H9 (cell line): ENCODE measurements at regions not wholly inside any gene's neighbourhood (a gene's known extent, or its start where the extent isn't known, plus 50 kb on each side); places are given as distances from the start of the nearest gene placed in this dataset.
"Not testable (repeated sequence)": the region's sequence is repeated elsewhere in the genome, so short reads cannot be mapped to it uniquely, and the experiment has no call there.

Source experiments
- DNase-seq: peaks from one replicate; pipeline ENCODE4 v3.0.0-alpha.2; 2017
- H2AFZ ChIP-seq: one replicate; pipeline ENCODE4 v1.6.1; 2013; ENCODE audit warnings: mild to moderate bottlenecking, low read length, control low read depth, moderate library complexity
- H2AK5ac ChIP-seq: 2 replicates; pipeline ENCODE4 v1.6.1; 2013; ENCODE audit warnings: low read length, control low read depth, mixed read lengths; ENCODE audit not compliant: insufficient read length
- H2BK120ac ChIP-seq: one replicate; pipeline ENCODE4 v1.6.1; 2013; ENCODE audit warnings: low read depth, mild to moderate bottlenecking, low read length, control low read depth, inconsistent platforms; ENCODE audit not compliant: poor library complexity, severe bottlenecking
- H2BK12ac ChIP-seq: 2 replicates; pipeline ENCODE4 v1.6.1; 2013; ENCODE audit warnings: low read length, control low read depth, mixed read lengths, low read depth; ENCODE audit not compliant: insufficient read length
- H2BK15ac ChIP-seq: 2 replicates; pipeline ENCODE4 v1.6.1; 2013; ENCODE audit warnings: low read depth, low read length, control low read depth
- H2BK20ac ChIP-seq: one replicate; pipeline ENCODE4 v1.6.1; 2013; ENCODE audit warnings: low read depth, mild to moderate bottlenecking, low read length, control low read depth, inconsistent platforms; ENCODE audit not compliant: poor library complexity, severe bottlenecking
- H2BK5ac ChIP-seq: 2 replicates; pipeline ENCODE4 v1.6.1; 2013; ENCODE audit warnings: low read length, control low read depth, mixed read lengths; ENCODE audit not compliant: insufficient read length
- H3K14ac ChIP-seq: 2 replicates; pipeline ENCODE4 v1.6.1; 2013; ENCODE audit warnings: low read length, control low read depth; ENCODE audit not compliant: insufficient read depth
- H3K18ac ChIP-seq: 2 replicates; pipeline ENCODE4 v1.6.1; 2013; ENCODE audit warnings: low read depth, mild to moderate bottlenecking, mixed read lengths, low read length, control low read depth; ENCODE audit not compliant: insufficient read length
- H3K23ac ChIP-seq: 2 replicates; pipeline ENCODE4 v1.6.1; 2013; ENCODE audit warnings: low read length, control low read depth, mixed read lengths, low read depth; ENCODE audit not compliant: insufficient read length
- H3K23me2 ChIP-seq: 2 replicates; pipeline ENCODE4 v1.6.1; 2013; ENCODE audit warnings: low read depth, mild to moderate bottlenecking, mixed read lengths, low read length, control low read depth; ENCODE audit not compliant: insufficient read length, poor library complexity, severe bottlenecking
- H3K27ac ChIP-seq: 2 replicates; pipeline ENCODE4 v1.5.1; 2013; ENCODE audit warnings: low read length, control low read depth, mixed read lengths, low read depth; ENCODE audit not compliant: insufficient read length
- H3K27me3 ChIP-seq: 2 replicates; pipeline ENCODE4 v1.6.1; 2013; ENCODE audit warnings: low read length, control low read depth, inconsistent platforms; ENCODE audit not compliant: insufficient read depth
- H3K4ac ChIP-seq: 2 replicates; pipeline ENCODE4 v1.6.1; 2013; ENCODE audit warnings: low read depth, mild to moderate bottlenecking, control low read depth, inconsistent platforms, low read length, moderate library complexity
- H3K4me1 ChIP-seq: 2 replicates; pipeline ENCODE4 v1.6.1; 2013; ENCODE audit warnings: low read length, control low read depth, inconsistent platforms; ENCODE audit not compliant: insufficient read depth
- H3K4me2 ChIP-seq: 2 replicates; pipeline ENCODE4 v1.6.1; 2013; ENCODE audit warnings: low read length, control low read depth, mixed read lengths; ENCODE audit not compliant: insufficient read length, insufficient read depth
- H3K56ac ChIP-seq: 2 replicates; pipeline ENCODE4 v1.6.1; 2013; ENCODE audit warnings: low read depth, mild to moderate bottlenecking, mixed read lengths, low read length, control low read depth; ENCODE audit not compliant: insufficient read length
- H3K79me1 ChIP-seq: 2 replicates; pipeline ENCODE4 v1.6.1; 2013; ENCODE audit warnings: low read depth, mild to moderate bottlenecking, moderate library complexity, low read length, control low read depth, inconsistent platforms; ENCODE audit not compliant: insufficient read depth, poor library complexity, severe bottlenecking
- H3K79me2 ChIP-seq: 2 replicates; pipeline ENCODE4 v1.6.1; 2013; ENCODE audit warnings: low read length, control low read depth, inconsistent platforms; ENCODE audit not compliant: insufficient read depth
- H3K9ac ChIP-seq: 2 replicates; pipeline ENCODE4 v1.6.1; 2013; ENCODE audit warnings: low read length, control low read depth, mixed read lengths; ENCODE audit not compliant: insufficient read length; ENCODE audit errors: extremely low read depth
- H3K9me3 ChIP-seq: one replicate; pipeline ENCODE4 v1.6.1; 2013; ENCODE audit warnings: low read depth, low read length, inconsistent platforms; ENCODE audit not compliant: control insufficient read depth
- H3T11ph ChIP-seq: one replicate; pipeline ENCODE4 v1.6.1; 2013; ENCODE audit warnings: mild to moderate bottlenecking, low read length, control low read depth, inconsistent platforms
- H4K20me1 ChIP-seq: one replicate; pipeline ENCODE4 v1.6.1; 2013; ENCODE audit not compliant: control insufficient read depth, insufficient read length, insufficient read depth
- H4K5ac ChIP-seq: 2 replicates; pipeline ENCODE4 v1.6.1; 2013; ENCODE audit warnings: low read depth, mild to moderate bottlenecking, mixed read lengths, low read length, control low read depth; ENCODE audit not compliant: insufficient read length
- H4K8ac ChIP-seq: replicated peaks from 2 replicates; pipeline ENCODE4 v1.6.1; 2013; ENCODE audit warnings: low read length, control low read depth, mixed read lengths, low read depth; ENCODE audit not compliant: insufficient read length
- H4K91ac ChIP-seq: 2 replicates; pipeline ENCODE4 v1.6.1; 2013; ENCODE audit warnings: low read depth, mild to moderate bottlenecking, moderate library complexity, mixed read lengths, low read length, control low read depth; ENCODE audit not compliant: insufficient read length
- H3K27ac Mint-ChIP-seq, 3 experiments: 2 replicates in 2 of 3; 3 replicates in 1 of 3; pipeline ENCODE4 v1.8.0; 2020 to 2021; ENCODE audit warnings: mixed read lengths in 3 of 3, mild to moderate bottlenecking in 1 of 3, moderate library complexity in 1 of 3
- H3K27me3 Mint-ChIP-seq: 2 replicates; pipeline ENCODE4 v1.8.0; 2021; ENCODE audit warnings: low read depth, mild to moderate bottlenecking, moderate library complexity, mixed read lengths
- H3K36me3 Mint-ChIP-seq, 3 experiments: 2 replicates in 2 of 3; 3 replicates in 1 of 3; pipeline ENCODE4 v1.8.0; 2020 to 2021; ENCODE audit warnings: low read depth in 3 of 3, mixed read lengths in 3 of 3; ENCODE audit not compliant: insufficient read depth in 1 of 3
- H3K4me1 Mint-ChIP-seq, 2 experiments: 2 replicates each; pipeline ENCODE4 v1.8.0; 2020; ENCODE audit warnings: mixed read lengths in 2 of 2
- H3K4me3 Mint-ChIP-seq, 2 experiments: 2 replicates in 1 of 2; 3 replicates in 1 of 2; pipeline ENCODE4 v1.8.0; 2020 to 2021; ENCODE audit warnings: mild to moderate bottlenecking in 2 of 2, mixed read lengths in 2 of 2, moderate library complexity in 1 of 2
- H3K9me3 Mint-ChIP-seq, 2 experiments: 2 replicates in 1 of 2; 3 replicates in 1 of 2; pipeline ENCODE4 v1.8.0; 2020; ENCODE audit warnings: mild to moderate bottlenecking in 2 of 2, mixed read lengths in 2 of 2, moderate library complexity in 1 of 2
- CTCF ChIP-seq: fragments of 200-600 bp; sonication (generic); conservative IDR thresholded peaks from 3 replicates; pipeline ENCODE4 v1.8.0; 2021; ENCODE audit warnings: antibody characterized with exemption, mild to moderate bottlenecking
- whole genome bisulfite sequencing: extraction: QIAGEN DNeasy Blood & Tissue Kit; methylation state at CpG from one replicate; pipeline ENCODE4 v1.1.7; 2013; ENCODE audit warnings: missing lambda C conversion rate, low lambda C conversion rate, mixed read lengths; ENCODE audit not compliant: insufficient read length; ENCODE audit errors: extremely low coverage; 5-methylcytosine and 5-hydroxymethylcytosine counted together

GRCh38 chr18:78879072-78879883 is 100.3 kb upstream of the SALL3 start:
- not testable (repeated sequence) for H3K9me3 ChIP-seq, H3K79me1 ChIP-seq, H3K23ac ChIP-seq, H3K23me2 ChIP-seq, H3K9ac ChIP-seq, H3K27ac Mint-ChIP-seq, H2BK120ac ChIP-seq, H2BK12ac ChIP-seq, H2BK20ac ChIP-seq, H3T11ph ChIP-seq, H2AK5ac ChIP-seq, H4K5ac ChIP-seq, H3K56ac ChIP-seq, H4K20me1 ChIP-seq, H3K9me3 Mint-ChIP-seq, H3K4ac ChIP-seq, H3K36me3 Mint-ChIP-seq, H3K4me2 ChIP-seq, H3K14ac ChIP-seq, H3K4me1 ChIP-seq, H2AFZ ChIP-seq, H2BK15ac ChIP-seq, H3K27me3 ChIP-seq, H4K91ac ChIP-seq, H3K79me2 ChIP-seq, H2BK5ac ChIP-seq, H3K27ac ChIP-seq, H3K4me3 Mint-ChIP-seq, H4K8ac ChIP-seq, H3K18ac ChIP-seq
- peak; percentile 66 for DNase-seq
- Mint-ChIP-seq H3K4me1 (peaks cover 9 to 18% of the 10 kb centered on the region in 2 experiments), H3K27me3 (peaks cover 14% of the 10 kb centered on the region)
- peak; percentile 82 for TF ChIP-seq CTCF
- no CpG with 5 or more reads among the region's 56 CpGs for WGBS
